Keratinocyte (primary cell): ENCODE measurements at regions not wholly inside any gene's neighbourhood (a gene's known extent, or its start where the extent isn't known, plus 50 kb on each side); places are given as distances from the start of the nearest gene placed in this dataset.

Experiments used
- DNase-seq: peaks from one replicate; pipeline ENCODE4 v3.0.0-alpha.2; 2011; ENCODE audit warnings: low read depth, missing footprints, low spot score
- FAIRE-seq: peaks from 2 replicates; lab custom pipeline; 2011; peaks lifted over from hg19 to GRCh38; lab: Jason Lieb, UNC
- H2AFZ ChIP-seq: 2 replicates; pipeline ENCODE4 v1.6.0; 2012; ENCODE audit warnings: low read length, control low read depth, inconsistent platforms; ENCODE audit not compliant: control insufficient read depth
- H3K27ac ChIP-seq: 2 replicates; pipeline ENCODE4 v1.5.1; 2011; ENCODE audit warnings: low read length; ENCODE audit not compliant: control insufficient read depth, insufficient read depth
- H3K27me3 ChIP-seq: 3 replicates; pipeline ENCODE4 v1.6.0; 2011; ENCODE audit warnings: low read length; ENCODE audit not compliant: control insufficient read depth, insufficient read depth; ENCODE audit errors: extremely low read depth
- H3K36me3 ChIP-seq, 2 experiments: 2 replicates in 1 of 2; 3 replicates in 1 of 2; pipeline ENCODE4 v1.5.1; 2011; ENCODE audit warnings: low read length in 2 of 2, mild to moderate bottlenecking in 1 of 2; ENCODE audit not compliant: control insufficient read depth in 2 of 2, insufficient read depth in 2 of 2; ENCODE audit errors: extremely low read depth in 1 of 2
- H3K4me1 ChIP-seq: 3 replicates; pipeline ENCODE4 v1.5.1; 2011; ENCODE audit warnings: low read length; ENCODE audit not compliant: control insufficient read depth, insufficient read depth; ENCODE audit errors: extremely low read depth
- H3K4me2 ChIP-seq: 3 replicates; pipeline ENCODE4 v1.6.0; 2011; ENCODE audit warnings: low read depth, low read length; ENCODE audit not compliant: control insufficient read depth, insufficient read depth; ENCODE audit errors: extremely low read depth
- H3K4me3 ChIP-seq, 3 experiments: fragments of 200-600 bp in 1 of 3; sonication (generic) in 1 of 3; 2 replicates in 2 of 3; 3 replicates in 1 of 3; pipeline ENCODE4 v1.5.1; 2011 to 2016; ENCODE audit warnings: low read length in 3 of 3, mild to moderate bottlenecking in 3 of 3, control low read depth in 2 of 3, inconsistent platforms in 1 of 3, low read depth in 1 of 3, mixed read lengths in 1 of 3, mixed run types in 1 of 3, moderate library complexity in 1 of 3; ENCODE audit not compliant: control insufficient read depth in 2 of 3, insufficient read depth in 2 of 3; ENCODE audit errors: extremely low read depth in 1 of 3
- H3K79me2 ChIP-seq: 2 replicates; pipeline ENCODE4 v1.6.0; 2012; ENCODE audit warnings: low read length; ENCODE audit not compliant: control insufficient read depth, insufficient read depth
- H3K9ac ChIP-seq: 3 replicates; pipeline ENCODE4 v1.6.0; 2011; ENCODE audit warnings: low read length; ENCODE audit not compliant: control insufficient read depth, insufficient read depth; ENCODE audit errors: extremely low read depth
- H3K9me1 ChIP-seq: 3 replicates; pipeline ENCODE4 v1.6.0; 2011; ENCODE audit warnings: low read length; ENCODE audit not compliant: control insufficient read depth, insufficient read depth; ENCODE audit errors: extremely low read depth
- H3K9me3 ChIP-seq: 2 replicates; pipeline ENCODE4 v1.5.1; 2012; ENCODE audit warnings: low read depth, low read length; ENCODE audit not compliant: control insufficient read depth
- H4K20me1 ChIP-seq: 3 replicates; pipeline ENCODE4 v1.6.0; 2011; ENCODE audit warnings: low read length; ENCODE audit not compliant: control insufficient read depth, insufficient read depth; ENCODE audit errors: extremely low read depth
- EZH2 ChIP-seq: IDR thresholded peaks from one replicate; pipeline ENCODE4 v1.6.1; 2012; ENCODE audit warnings: inconsistent platforms, mild to moderate bottlenecking, low read length, moderate library complexity
- dilution Hi-C: fragments of 300-500 bp; cut with MboI; formaldehyde crosslinking; loops from one replicate; pipeline ENCODE4 v1.7.0; 2020; ENCODE audit warnings: low sequenced_read_pairs; ENCODE audit not compliant: extremely low pct_ligation_motif_present
- TF ChIP-seq, protein P1 (sequence below), 3 experiments: IDR thresholded peaks in 1 of 3; conservative IDR thresholded peaks in 1 of 3; optimal IDR thresholded peaks in 1 of 3; 2 replicates in 2 of 3; 3 replicates in 1 of 3; pipeline versions ENCODE3 to v1.5.1; 2011; ENCODE audit warnings: low read length in 3 of 3, mild to moderate bottlenecking in 3 of 3, moderate library complexity in 2 of 3, control low read depth in 1 of 3, inconsistent platforms in 1 of 3; ENCODE audit not compliant: insufficient read depth in 2 of 3; ENCODE audit errors: extremely low read depth in 1 of 3

GRCh38 chr20:24809606-24810005 lies 139.5 kb upstream of the CST7 start:
- no peaks in the 10 kb centered on the region for H4K20me1 ChIP-seq
- TF ChIP-seq, protein P1, sequence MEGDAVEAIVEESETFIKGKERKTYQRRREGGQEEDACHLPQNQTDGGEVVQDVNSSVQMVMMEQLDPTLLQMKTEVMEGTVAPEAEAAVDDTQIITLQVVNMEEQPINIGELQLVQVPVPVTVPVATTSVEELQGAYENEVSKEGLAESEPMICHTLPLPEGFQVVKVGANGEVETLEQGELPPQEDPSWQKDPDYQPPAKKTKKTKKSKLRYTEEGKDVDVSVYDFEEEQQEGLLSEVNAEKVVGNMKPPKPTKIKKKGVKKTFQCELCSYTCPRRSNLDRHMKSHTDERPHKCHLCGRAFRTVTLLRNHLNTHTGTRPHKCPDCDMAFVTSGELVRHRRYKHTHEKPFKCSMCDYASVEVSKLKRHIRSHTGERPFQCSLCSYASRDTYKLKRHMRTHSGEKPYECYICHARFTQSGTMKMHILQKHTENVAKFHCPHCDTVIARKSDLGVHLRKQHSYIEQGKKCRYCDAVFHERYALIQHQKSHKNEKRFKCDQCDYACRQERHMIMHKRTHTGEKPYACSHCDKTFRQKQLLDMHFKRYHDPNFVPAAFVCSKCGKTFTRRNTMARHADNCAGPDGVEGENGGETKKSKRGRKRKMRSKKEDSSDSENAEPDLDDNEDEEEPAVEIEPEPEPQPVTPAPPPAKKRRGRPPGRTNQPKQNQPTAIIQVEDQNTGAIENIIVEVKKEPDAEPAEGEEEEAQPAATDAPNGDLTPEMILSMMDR (optimal IDR thresholded peaks at IDR 0.05 in 1 of 3, IDR thresholded peaks at IDR 0.05 in 1 of 3, conservative IDR thresholded peaks at IDR 0.05 in 1 of 3; ENCODE audit: extremely low read depth in 1 of 3, insufficient read depth in 2 of 3, low read length in 3 of 3), result no peak
- no peak for TF ChIP-seq EZH2
- H3K27ac ChIP-seq, result no peak overlapping the region
- H3K9ac ChIP-seq, result no peak overlapping the region
- H3K27me3 ChIP-seq, result no peaks in the 10 kb centered on the region
- no peaks in the 10 kb centered on the region for H3K4me1 ChIP-seq
- dilution Hi-C loops, result no loop called here
- no peak for DNase-seq
- H3K79me2 ChIP-seq, result no peaks in the 10 kb centered on the region
- H3K36me3 ChIP-seq, result no peaks in the 10 kb centered on the region
- H3K4me2 ChIP-seq, result no peak overlapping the region
- no peaks in the 10 kb centered on the region for H3K9me1 ChIP-seq
- no peak for FAIRE-seq
- no peak overlapping the region for H2AFZ ChIP-seq
- H3K4me3 ChIP-seq, result no peak overlapping the region
- no peaks in the 10 kb centered on the region for H3K9me3 ChIP-seq

DNA sequence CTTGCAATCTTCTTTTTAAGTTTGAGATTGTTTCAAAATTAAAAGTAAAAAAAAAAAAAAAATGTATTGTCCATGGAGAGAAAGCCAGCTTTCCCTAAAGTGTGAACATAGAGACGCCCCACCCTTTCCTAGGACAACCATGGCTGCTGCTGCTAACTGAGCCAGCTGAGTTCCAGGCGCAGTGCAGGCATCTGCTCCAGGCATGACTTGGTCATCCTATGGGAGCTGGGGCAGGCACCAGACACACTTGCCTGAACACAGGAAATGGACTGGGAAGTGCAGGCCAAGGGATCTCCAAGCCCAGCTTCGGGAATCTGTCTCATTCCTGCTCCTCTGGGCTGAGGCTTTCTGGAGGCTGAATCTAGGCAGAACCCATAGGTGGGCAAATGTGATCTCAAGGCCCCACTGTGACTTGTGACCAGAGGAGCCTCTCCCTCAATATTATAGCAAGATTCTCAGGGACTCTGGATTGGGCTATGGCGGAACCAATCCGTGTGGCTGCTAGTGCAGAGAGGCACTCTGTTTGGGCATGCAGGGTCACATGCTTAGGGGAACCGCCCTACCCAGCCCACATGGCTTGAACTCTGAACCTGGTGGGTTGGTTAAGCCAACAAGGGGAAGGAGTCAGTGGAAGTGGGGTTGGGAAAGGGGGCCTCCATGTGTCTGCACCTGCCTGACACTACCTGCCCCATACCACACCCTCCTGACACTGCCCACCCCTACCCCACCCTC lies 138.2 kb upstream of the CST7 start:
- Histone ChIP-seq H3K9me1 (no peaks in the 10 kb centered on the region), H3K79me2 (no peaks in the 10 kb centered on the region), H3K36me3 (no peaks in the 10 kb centered on the region), H3K27me3 (no peaks in the 10 kb centered on the region), H3K4me1 (no peaks in the 10 kb centered on the region), H3K9ac (no peak overlapping the region), H3K9me3 (no peaks in the 10 kb centered on the region), H3K4me2 (no peak overlapping the region), H4K20me1 (no peaks in the 10 kb centered on the region), H2AFZ (no peak overlapping the region), H3K4me3 (no peak overlapping the region), H3K27ac (no peak overlapping the region)
- dilution Hi-C loops, result no loop called here
- FAIRE-seq (no peak), DNase-seq (no peak)
- no peak for TF ChIP-seq EZH2
- TF ChIP-seq, protein P1 (optimal IDR thresholded peaks at IDR 0.05 in 1 of 3, IDR thresholded peaks at IDR 0.05 in 1 of 3, conservative IDR thresholded peaks at IDR 0.05 in 1 of 3; ENCODE audit: extremely low read depth in 1 of 3, insufficient read depth in 2 of 3, low read length in 3 of 3), result no peak
